Esophagus (tissue), 2 donors: ENCODE measurements at regions not wholly inside any gene's neighbourhood (a gene's known extent, or its start where the extent isn't known, plus 50 kb on each side); places are given as distances from the start of the nearest gene placed in this dataset.

Experiments used
- H3K27ac ChIP-seq, 2 donors: one replicate each; pipeline ENCODE4 v1.5.1; 2013; ENCODE audit warnings: low read depth in 2 of 2, mild to moderate bottlenecking in 2 of 2, inconsistent platforms in 1 of 2, low read length in 1 of 2, moderate library complexity in 1 of 2
- H3K27me3 ChIP-seq, 2 donors: one replicate each; pipeline ENCODE4 v1.6.1; 2013; ENCODE audit warnings: low read length in 2 of 2, control low read depth in 1 of 2, mild to moderate bottlenecking in 1 of 2; ENCODE audit not compliant: insufficient read depth in 2 of 2, control insufficient read depth in 1 of 2
- H3K36me3 ChIP-seq, 2 donors: one replicate each; pipeline ENCODE4 v1.6.1; 2013; ENCODE audit warnings: low read length in 1 of 2; ENCODE audit not compliant: control insufficient read depth in 2 of 2, insufficient read depth in 2 of 2
- H3K4me1 ChIP-seq, 2 donors: one replicate each; pipeline ENCODE4 v1.6.1; 2013; ENCODE audit warnings: low read length in 1 of 2; ENCODE audit not compliant: control insufficient read depth in 2 of 2, insufficient read depth in 2 of 2
- H3K4me3 ChIP-seq, 2 donors: one replicate each; pipeline ENCODE4 v1.5.1; 2013; ENCODE audit warnings: low read length in 2 of 2, mild to moderate bottlenecking in 2 of 2, low read depth in 1 of 2, moderate library complexity in 1 of 2
- H3K9me3 ChIP-seq, 2 donors: one replicate each; pipeline ENCODE4 v1.6.1; 2013; ENCODE audit warnings: mild to moderate bottlenecking in 2 of 2, low read depth in 1 of 2, low read length in 1 of 2, moderate library complexity in 1 of 2; ENCODE audit not compliant: control insufficient read depth in 2 of 2, insufficient read depth in 1 of 2
- WGBS, 2 donors: extraction: QIAGEN DNeasy Blood & Tissue Kit; methylation state at CpG; one replicate each; pipeline ENCODE4 v1.1.7; 2013; 5-methylcytosine and 5-hydroxymethylcytosine counted together
- donor health status: healthy with polysubstance abuse.
- donor health status: Bipolar disorder and iron deficiency.

DNA sequence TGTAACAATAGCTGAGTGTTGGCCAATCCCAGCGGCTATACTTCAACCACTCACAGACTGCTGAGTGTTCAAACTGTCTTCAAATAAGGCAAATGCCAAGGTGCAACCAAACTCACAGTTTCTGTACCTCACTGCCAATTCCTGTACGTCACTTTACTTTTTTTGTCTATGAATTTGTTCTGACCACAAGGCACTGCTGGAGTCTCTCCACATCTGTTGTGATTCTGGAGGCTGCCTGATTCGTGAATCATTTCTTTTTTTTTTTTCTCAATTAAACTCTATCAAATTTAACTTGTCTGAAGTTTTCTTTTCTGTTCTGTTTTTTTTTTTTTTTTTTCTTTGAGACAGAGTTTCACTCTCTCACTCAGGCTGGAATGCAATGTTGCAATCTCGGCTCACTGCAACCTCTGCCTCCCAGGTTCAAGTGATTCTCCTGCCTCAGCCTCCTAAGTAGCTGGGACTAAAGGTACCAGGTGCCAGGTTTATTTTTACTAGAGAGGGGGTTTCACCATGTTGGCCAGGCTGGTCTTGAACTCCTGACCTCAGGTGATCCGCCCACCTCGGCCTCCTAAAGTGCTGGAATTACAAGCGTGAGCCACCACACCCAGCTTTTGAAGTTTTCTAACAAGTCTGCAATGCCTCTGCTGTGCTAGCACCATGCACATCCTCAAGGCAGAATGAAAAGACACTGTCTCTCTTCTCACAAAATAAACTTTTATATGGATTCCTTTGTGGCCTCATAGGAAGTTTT, 401.7 kb downstream of the IRS2 start:
- WGBS, 2 donors, result 67 to 73% methylated on average over 7 of the region's 7 CpGs
- Histone ChIP-seq H3K36me3 (no peaks in the 10 kb centered on the region), H3K4me3 (no peak overlapping the region), H3K27ac (no peak overlapping the region), H3K4me1 (no peaks in the 10 kb centered on the region), H3K9me3 (no peaks in the 10 kb centered on the region), H3K27me3 (no peaks in the 10 kb centered on the region)

- no peaks in the 10 kb centered on the region for H3K36me3 ChIP-seq
- no peak overlapping the region for H3K4me3 ChIP-seq
- no peaks in the 10 kb centered on the region for H3K9me3 ChIP-seq
- 72 to 76% methylated on average over 1 of the region's 1 CpG for WGBS, 2 donors
- H3K4me1 ChIP-seq, result no peaks in the 10 kb centered on the region
- no peaks in the 10 kb centered on the region for H3K27me3 ChIP-seq
- H3K27ac ChIP-seq, result no peak overlapping the region
These were observed 402.7 kb downstream of the IRS2 start for GRCh38 chr13:109383683-109384082.

GRCh38 chr13:109381546-109382180, 404.7 kb downstream of the IRS2 start:
- H3K36me3 ChIP-seq, result no peaks in the 10 kb centered on the region
- H3K4me1 ChIP-seq, result no peaks in the 10 kb centered on the region
- no peak overlapping the region for H3K4me3 ChIP-seq
- no peaks in the 10 kb centered on the region for H3K9me3 ChIP-seq
- no peaks in the 10 kb centered on the region for H3K27me3 ChIP-seq
- WGBS, 2 donors, result 47 to 57% methylated on average over 5 of the region's 5 CpGs
- H3K27ac ChIP-seq, result no peak overlapping the region

GRCh38 chr13:109380457-109380856, 405.9 kb downstream of the IRS2 start:
- WGBS, 2 donors, result 85 to 89% methylated on average over 7 of the region's 7 CpGs
- H3K4me3 ChIP-seq, result no peak overlapping the region

GRCh38 chr13:109379930-109380329, 406.5 kb downstream of the IRS2 start:
- H3K27me3 ChIP-seq, result no peaks in the 10 kb centered on the region
- WGBS, 2 donors, result 55 to 78% methylated on average over 3 of the region's 3 CpGs
- no peak overlapping the region for H3K4me3 ChIP-seq
- no peaks in the 10 kb centered on the region for H3K36me3 ChIP-seq
- H3K27ac ChIP-seq, result no peak overlapping the region
- no peaks in the 10 kb centered on the region for H3K4me1 ChIP-seq
- H3K9me3 ChIP-seq, result no peaks in the 10 kb centered on the region

More at GRCh38 chr13:109380457-109380856, 405.9 kb downstream of the IRS2 start:
- Histone ChIP-seq H3K4me1 (no peaks in the 10 kb centered on the region), H3K27ac (no peak overlapping the region), H3K9me3 (no peaks in the 10 kb centered on the region), H3K27me3 (no peaks in the 10 kb centered on the region), H3K36me3 (no peaks in the 10 kb centered on the region)

DNA sequence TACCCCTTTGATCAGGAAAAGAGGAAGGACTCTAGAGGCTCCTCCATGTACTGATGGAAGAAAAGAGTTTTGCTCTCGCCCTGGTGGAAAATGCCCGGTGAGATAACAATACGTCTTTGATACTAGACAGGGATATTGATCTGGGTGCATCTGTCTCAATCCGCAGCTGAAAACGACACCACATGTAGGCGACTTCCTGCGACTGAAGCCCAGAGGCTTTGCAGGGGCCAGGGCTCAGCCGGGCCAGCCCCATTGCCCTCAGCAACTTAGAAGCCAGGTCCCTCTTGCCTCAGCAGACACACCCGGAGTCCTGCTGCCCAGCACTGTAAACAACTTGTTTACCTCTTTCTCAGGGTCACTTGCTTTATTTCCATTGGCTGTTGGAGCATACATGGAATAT, 409.4 kb downstream of the IRS2 start:
- H3K4me1 ChIP-seq, result no peaks in the 10 kb centered on the region
- H3K27ac ChIP-seq, result no peak overlapping the region
- no peaks in the 10 kb centered on the region for H3K9me3 ChIP-seq
- no peaks in the 10 kb centered on the region for H3K36me3 ChIP-seq
- no peak overlapping the region for H3K4me3 ChIP-seq
- 75 to 83% methylated on average over 9 of the region's 9 CpGs for WGBS, 2 donors
- no peaks in the 10 kb centered on the region for H3K27me3 ChIP-seq

GRCh38 chr13:109374609-109375200, 411.7 kb downstream of the IRS2 start:
- Histone ChIP-seq H3K36me3 (no peaks in the 10 kb centered on the region), H3K4me1 (no peaks in the 10 kb centered on the region), H3K9me3 (no peaks in the 10 kb centered on the region), H3K27ac (no peak overlapping the region), H3K27me3 (no peaks in the 10 kb centered on the region), H3K4me3 (no peak overlapping the region)
- 71 to 77% methylated on average over 11 of the region's 11 CpGs for WGBS, 2 donors

DNA sequence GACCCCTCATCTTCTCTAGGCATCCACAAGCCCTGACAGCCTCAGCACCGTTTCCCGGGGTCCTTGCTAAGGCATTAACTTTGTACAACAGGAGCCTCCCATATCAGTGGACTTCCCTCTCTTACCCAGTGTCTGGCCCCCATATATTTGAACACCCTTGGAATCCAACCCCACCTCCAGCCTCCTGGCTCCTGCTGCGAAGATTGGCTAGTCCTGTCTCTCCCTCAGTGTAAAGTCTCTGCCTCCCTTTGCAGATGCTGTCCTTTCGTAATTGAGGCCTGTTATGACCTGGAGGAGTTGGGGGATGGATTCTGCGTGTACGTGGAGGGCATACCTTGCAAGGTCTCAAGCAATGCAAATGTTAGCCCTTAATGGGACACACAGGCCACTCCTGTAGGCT, 413.7 kb downstream of the IRS2 start:
- H3K27ac ChIP-seq, result no peak overlapping the region
- H3K4me1 ChIP-seq, result no peaks in the 10 kb centered on the region
- H3K4me3 ChIP-seq, result no peak overlapping the region
- 91 to 96% methylated on average over 6 of the region's 6 CpGs for WGBS, 2 donors
- no peaks in the 10 kb centered on the region for H3K9me3 ChIP-seq
- no peaks in the 10 kb centered on the region for H3K27me3 ChIP-seq
- H3K36me3 ChIP-seq, result no peaks in the 10 kb centered on the region

DNA sequence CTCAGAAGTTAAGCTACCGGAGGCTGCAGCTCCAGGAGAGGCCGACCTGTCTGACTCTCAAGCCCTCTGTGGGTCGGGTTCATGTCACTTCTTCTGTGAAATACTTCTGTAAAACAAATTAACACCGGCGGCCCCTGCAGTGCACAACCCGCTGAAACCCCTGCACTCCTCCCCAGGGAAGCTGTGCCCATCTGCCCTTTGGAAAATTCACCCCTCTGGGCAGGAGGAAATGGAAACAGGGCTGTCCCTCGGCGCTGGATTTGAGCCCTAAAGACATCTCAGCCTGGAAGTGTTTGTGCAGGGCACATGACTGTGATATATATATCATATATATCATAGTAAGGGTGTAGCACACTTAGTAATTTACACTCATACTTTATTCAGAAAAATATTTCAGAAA, 415.3 kb downstream of the IRS2 start:
- WGBS, 2 donors, result 72 to 78% methylated on average over 8 of the region's 8 CpGs
- no peaks in the 10 kb centered on the region for H3K27me3 ChIP-seq
- no peaks in the 10 kb centered on the region for H3K36me3 ChIP-seq
- no peak overlapping the region for H3K27ac ChIP-seq
- no peak overlapping the region for H3K4me3 ChIP-seq
- H3K4me1 ChIP-seq, result no peaks in the 10 kb centered on the region
- H3K9me3 ChIP-seq, result no peaks in the 10 kb centered on the region
